ENCODE measurements at regions not wholly inside any gene's neighbourhood (a gene's known extent, or its start where the extent isn't known, plus 50 kb on each side); places are given as distances from the start of the nearest gene placed in this dataset.

DNA sequence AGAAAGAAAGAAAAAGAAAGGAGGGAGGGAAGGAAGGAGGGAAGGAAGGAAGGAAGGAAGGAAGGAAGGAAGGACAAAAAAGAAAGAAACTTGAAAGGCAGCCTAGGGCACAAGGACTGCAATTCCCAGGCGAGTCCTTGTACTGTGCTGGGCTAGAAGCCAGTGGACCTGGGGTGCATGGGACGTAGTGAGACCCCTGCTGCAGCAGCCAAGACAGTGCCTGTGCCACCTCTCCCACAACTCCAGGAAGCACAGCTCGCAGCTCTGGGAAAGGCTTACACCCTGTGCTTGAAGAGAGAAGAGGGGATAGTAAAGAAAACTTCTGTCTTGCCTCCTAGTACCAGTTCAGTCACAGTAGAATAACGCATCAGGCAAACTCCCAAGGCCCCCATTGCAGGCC, 227.9 kb upstream of the CDH7 start:
- TF ChIP-seq, protein P1, sequence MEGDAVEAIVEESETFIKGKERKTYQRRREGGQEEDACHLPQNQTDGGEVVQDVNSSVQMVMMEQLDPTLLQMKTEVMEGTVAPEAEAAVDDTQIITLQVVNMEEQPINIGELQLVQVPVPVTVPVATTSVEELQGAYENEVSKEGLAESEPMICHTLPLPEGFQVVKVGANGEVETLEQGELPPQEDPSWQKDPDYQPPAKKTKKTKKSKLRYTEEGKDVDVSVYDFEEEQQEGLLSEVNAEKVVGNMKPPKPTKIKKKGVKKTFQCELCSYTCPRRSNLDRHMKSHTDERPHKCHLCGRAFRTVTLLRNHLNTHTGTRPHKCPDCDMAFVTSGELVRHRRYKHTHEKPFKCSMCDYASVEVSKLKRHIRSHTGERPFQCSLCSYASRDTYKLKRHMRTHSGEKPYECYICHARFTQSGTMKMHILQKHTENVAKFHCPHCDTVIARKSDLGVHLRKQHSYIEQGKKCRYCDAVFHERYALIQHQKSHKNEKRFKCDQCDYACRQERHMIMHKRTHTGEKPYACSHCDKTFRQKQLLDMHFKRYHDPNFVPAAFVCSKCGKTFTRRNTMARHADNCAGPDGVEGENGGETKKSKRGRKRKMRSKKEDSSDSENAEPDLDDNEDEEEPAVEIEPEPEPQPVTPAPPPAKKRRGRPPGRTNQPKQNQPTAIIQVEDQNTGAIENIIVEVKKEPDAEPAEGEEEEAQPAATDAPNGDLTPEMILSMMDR (conservative IDR thresholded peaks at IDR 0.05 in 1 of 2, IDR thresholded peaks at IDR 0.05 in 1 of 2; ENCODE audit: low read depth in 1 of 2, low read length in 2 of 2): no peak
- TF ChIP-seq EZH2 (IDR thresholded peaks at IDR 0.05; ENCODE audit: low read length, missing control alignments): no peak

Measured in fibroblast of lung (primary cell).